ENCODE measurements at regions not wholly inside any gene's neighbourhood (a gene's known extent, or its start where the extent isn't known, plus 50 kb on each side); places are given as distances from the start of the nearest gene placed in this dataset.

- no peak overlapping the region for H3K27ac ChIP-seq
- TF ChIP-seq CTCF (conservative IDR thresholded peaks at IDR 0.05) = no peak
These were observed 203.3 kb downstream of the COG6 start for GRCh38 chr13:39858794-39859193.

GRCh38 chr13:39859898-39860297 lies 204.4 kb downstream of the COG6 start:
- no peak for TF ChIP-seq CTCF (conservative IDR thresholded peaks at IDR 0.05)
- TF ChIP-seq ZFX (IDR thresholded peaks at IDR 0.05) = no peak
- H3K27ac ChIP-seq = no peak overlapping the region

- TF ChIP-seq CTCF (conservative IDR thresholded peaks at IDR 0.05) (no peak), ZFX (IDR thresholded peaks at IDR 0.05) (no peak)
- no peak overlapping the region for H3K27ac ChIP-seq
These were observed 207.4 kb downstream of the COG6 start for GRCh38 chr13:39862900-39863299.

- H3K27ac ChIP-seq = no peak overlapping the region
- no peak for TF ChIP-seq ZFX (IDR thresholded peaks at IDR 0.05)
- TF ChIP-seq CTCF (conservative IDR thresholded peaks at IDR 0.05) = no peak
These were observed 208.8 kb downstream of the COG6 start for GRCh38 chr13:39864221-39864620.

- H3K27ac ChIP-seq = no peak overlapping the region
- TF ChIP-seq ZFX (IDR thresholded peaks at IDR 0.05) (no peak), CTCF (conservative IDR thresholded peaks at IDR 0.05) (no peak)
These were observed 211.3 kb downstream of the COG6 start for GRCh38 chr13:39866722-39867121.

GRCh38 chr13:39867807-39868206 lies 212.3 kb downstream of the COG6 start:
- H3K27ac ChIP-seq = no peak overlapping the region
- TF ChIP-seq ZFX (IDR thresholded peaks at IDR 0.05) (no peak), CTCF (conservative IDR thresholded peaks at IDR 0.05) (no peak)

GRCh38 chr13:39870197-39870747 lies 214.8 kb downstream of the COG6 start:
- no peak overlapping the region for H3K27ac ChIP-seq
- no peak for TF ChIP-seq ZFX (IDR thresholded peaks at IDR 0.05)
- no peak for TF ChIP-seq CTCF (conservative IDR thresholded peaks at IDR 0.05)

Measured in C4-2B (cell line).